ENCODE measurements at regions not wholly inside any gene's neighbourhood (a gene's known extent, or its start where the extent isn't known, plus 50 kb on each side); places are given as distances from the start of the nearest gene placed in this dataset.
"Not testable (repeated sequence)": the region's sequence is repeated elsewhere in the genome, so short reads cannot be mapped to it uniquely, and the experiment has no call there.

- no peak overlapping the region for H3K27ac ChIP-seq
Observed at GRCh38 chr17:13883659-13884058, 185.6 kb upstream of the COX10 start.

DNA sequence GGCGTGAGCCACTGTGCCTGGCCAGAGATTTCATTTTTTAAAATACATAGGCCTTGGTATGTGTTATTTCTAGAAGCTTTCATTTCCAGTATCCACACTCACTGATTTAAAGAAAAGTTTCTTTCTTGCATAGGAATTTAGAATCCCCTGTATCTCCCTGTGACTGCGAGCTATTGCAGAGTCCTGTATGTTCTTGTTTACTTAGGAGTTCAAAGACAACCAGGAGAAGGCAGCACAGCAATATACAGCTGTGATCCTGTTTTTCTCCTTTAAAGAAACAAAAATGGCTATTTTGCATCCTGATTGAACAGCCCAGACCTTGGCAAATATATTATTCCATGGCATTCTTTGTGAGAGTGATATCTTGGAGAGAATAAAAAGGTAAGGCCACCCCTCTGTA lies 185.0 kb upstream of the COX10 start:
- no peak overlapping the region for H3K27ac ChIP-seq
- no peak for TF ChIP-seq CTCF (conservative IDR thresholded peaks at IDR 0.05)
- no peak for TF ChIP-seq ZFX (IDR thresholded peaks at IDR 0.05)

More at GRCh38 chr17:13883659-13884058, 185.6 kb upstream of the COX10 start:
- no peak for TF ChIP-seq ZFX (IDR thresholded peaks at IDR 0.05)
- no peak for TF ChIP-seq CTCF (conservative IDR thresholded peaks at IDR 0.05)

- no peak overlapping the region for H3K27ac ChIP-seq
- TF ChIP-seq ZFX (IDR thresholded peaks at IDR 0.05) (no peak), CTCF (conservative IDR thresholded peaks at IDR 0.05) (no peak)
Observed at GRCh38 chr17:13885550-13885949, 183.8 kb upstream of the COX10 start.

GRCh38 chr17:13885953-13886889 lies 183.1 kb upstream of the COX10 start:
- no peak overlapping the region for H3K27ac ChIP-seq
- TF ChIP-seq CTCF (conservative IDR thresholded peaks at IDR 0.05) (no peak), ZFX (IDR thresholded peaks at IDR 0.05) (no peak)

- H3K27ac ChIP-seq, result no peak overlapping the region
- TF ChIP-seq CTCF (conservative IDR thresholded peaks at IDR 0.05) (no peak), ZFX (IDR thresholded peaks at IDR 0.05) (no peak)
Observed at GRCh38 chr17:13888056-13888609, 181.2 kb upstream of the COX10 start.

- H3K27ac ChIP-seq, result not testable (repeated sequence)
Observed at GRCh38 chr17:13908971-13909370, 160.3 kb upstream of the COX10 start.

- no peak overlapping the region for H3K27ac ChIP-seq
- TF ChIP-seq ZFX (IDR thresholded peaks at IDR 0.05) (no peak), CTCF (conservative IDR thresholded peaks at IDR 0.05) (no peak)
Observed at GRCh38 chr17:13909901-13910519, 159.3 kb upstream of the COX10 start.

Data from C4-2B (cell line).